ENCODE measurements at regions not wholly inside any gene's neighbourhood (a gene's known extent, or its start where the extent isn't known, plus 50 kb on each side); places are given as distances from the start of the nearest gene placed in this dataset.
"Not testable (repeated sequence)": the region's sequence is repeated elsewhere in the genome, so short reads cannot be mapped to it uniquely, and the experiment has no call there.

GRCh38 chr13:80072231-80072630, 268.7 kb downstream of the SPRY2 start:
- DNase-seq = no peak

- no peak for DNase-seq
Measured at GRCh38 chr13:80070024-80070703, 270.8 kb downstream of the SPRY2 start.

GRCh38 chr13:80069374-80069773, 271.6 kb downstream of the SPRY2 start:
- no peak for DNase-seq

- no peak for DNase-seq
Measured at GRCh38 chr13:80065996-80066395, 274.9 kb downstream of the SPRY2 start.

- DNase-seq = not testable (repeated sequence)
Measured at GRCh38 chr13:80062416-80062815, 278.5 kb downstream of the SPRY2 start.

GRCh38 chr13:80059789-80060188, 281.1 kb downstream of the SPRY2 start:
- DNase-seq = no peak

- DNase-seq = no peak
Measured at GRCh38 chr13:80058626-80059025, 282.3 kb downstream of the SPRY2 start.

GRCh38 chr13:80055847-80056246, 285.1 kb downstream of the SPRY2 start:
- DNase-seq = no peak

GRCh38 chr13:80054806-80055205, 286.1 kb downstream of the SPRY2 start:
- no peak for DNase-seq

GRCh38 chr13:80052286-80052685, 288.6 kb downstream of the SPRY2 start:
- DNase-seq = no peak

- DNase-seq = no peak
Measured at GRCh38 chr13:80050252-80050651, 290.7 kb downstream of the SPRY2 start.

- DNase-seq = peak; percentile 80 to 84
Measured at GRCh38 chr13:80048802-80049201, 292.1 kb downstream of the SPRY2 start.

GRCh38 chr13:80048030-80048429, 292.9 kb downstream of the SPRY2 start:
- DNase-seq = no peak

GRCh38 chr13:80047406-80047805, 293.5 kb downstream of the SPRY2 start:
- no peak for DNase-seq

GRCh38 chr13:80040981-80041317, 300.0 kb downstream of the SPRY2 start:
- DNase-seq = no peak

- peak; percentile 88 to 90 for DNase-seq
Measured at GRCh38 chr13:80040196-80040980, 300.5 kb downstream of the SPRY2 start.

- no peak for DNase-seq
Measured at GRCh38 chr13:80039000-80039399, 301.9 kb downstream of the SPRY2 start.

GRCh38 chr13:80038371-80038770, 302.6 kb downstream of the SPRY2 start:
- no peak for DNase-seq

- peak; percentile 13 to 31 for DNase-seq
Measured at GRCh38 chr13:80037505-80037888, 303.4 kb downstream of the SPRY2 start.

GRCh38 chr13:80036845-80037504, 304.0 kb downstream of the SPRY2 start:
- no peak for DNase-seq

- no peak for DNase-seq
Measured at GRCh38 chr13:80035096-80035495, 305.8 kb downstream of the SPRY2 start.

GRCh38 chr13:80033951-80034350, 307.0 kb downstream of the SPRY2 start:
- no peak for DNase-seq

- DNase-seq = no peak
Measured at GRCh38 chr13:80033286-80033685, 307.6 kb downstream of the SPRY2 start.

GRCh38 chr13:80030491-80030890, 310.4 kb downstream of the SPRY2 start:
- peak; percentile 18 to 65 for DNase-seq
